T-cell (primary cell): ENCODE measurements at regions not wholly inside any gene's neighbourhood (a gene's known extent, or its start where the extent isn't known, plus 50 kb on each side); places are given as distances from the start of the nearest gene placed in this dataset.

Experiments
- ATAC-seq, 4 experiments: fragments of 200-7000 bp in 3 of 4; fragments of 150-1000 bp in 1 of 4; cut with Tn5 transposase; replicated peaks in 1 of 4; 1 replicate in 3 of 4; 2 replicates in 1 of 4; pipeline ENCODE4 v1.10.0; 2021; ENCODE audit warnings: moderate library complexity in 3 of 4, mild to moderate bottlenecking in 2 of 4, moderate number of reproducible peaks in 1 of 4
- CTCF ChIA-PET, 2 donors: fragments of 300-600 bp; sonication (Branson Sonifier 250); formaldehyde crosslinking; loops; one replicate each; lab custom pipeline; 2022; ENCODE audit warnings: antibody characterized with exemption in 2 of 2; lab: Charles Lee
- POLR2A ChIA-PET, 2 donors: fragments of 300-600 bp; sonication (Branson Sonifier 250); formaldehyde crosslinking; loops; one replicate each; lab custom pipeline; 2022; ENCODE audit warnings: antibody characterized with exemption in 2 of 2; lab: Charles Lee
- DNase-seq, 35 experiments: peaks; one replicate each; pipeline versions ENCODE4 v3.0.0 to v3.0.0-alpha.2; 2013 to 2023
- H3K27ac ChIP-seq: one replicate; pipeline ENCODE4 v1.5.1; 2013; ENCODE audit warnings: low read length
- H3K27me3 ChIP-seq, 2 experiments: replicated peaks in 1 of 2; 1 replicate in 1 of 2; 2 replicates in 1 of 2; pipeline versions ENCODE4 v1.6.1 to v1.7.0; 2013; ENCODE audit warnings: low read length in 1 of 2, mixed read lengths in 1 of 2; ENCODE audit not compliant: control insufficient read depth in 2 of 2, insufficient read depth in 2 of 2; ENCODE audit errors: extremely low read depth in 1 of 2
- H3K36me3 ChIP-seq, 2 donors: 1 replicate in 1 of 2; 2 replicates in 1 of 2; pipeline versions ENCODE4 v1.6.1 to v1.7.0; 2013; ENCODE audit warnings: low read length in 1 of 2; ENCODE audit not compliant: control insufficient read depth in 2 of 2, insufficient read depth in 1 of 2; ENCODE audit errors: extremely low read depth in 1 of 2
- H3K4me1 ChIP-seq, 2 experiments: 1 replicate in 1 of 2; 2 replicates in 1 of 2; pipeline versions ENCODE4 v1.6.1 to v1.7.0; 2013; ENCODE audit warnings: low read length in 2 of 2, mixed read lengths in 1 of 2; ENCODE audit not compliant: insufficient read depth in 2 of 2, control insufficient read depth in 1 of 2; ENCODE audit errors: extremely low read depth in 1 of 2
- H3K4me3 ChIP-seq, 2 donors: 1 replicate in 1 of 2; 2 replicates in 1 of 2; pipeline versions ENCODE4 v1.5.1 to v1.7.0; 2013; ENCODE audit warnings: mild to moderate bottlenecking in 2 of 2, low read length in 1 of 2, moderate library complexity in 1 of 2; ENCODE audit not compliant: control insufficient read depth in 1 of 2; ENCODE audit errors: extremely low read depth in 1 of 2
- H3K9me3 ChIP-seq: 2 replicates; pipeline ENCODE4 v1.7.0; 2013
- H3K27ac Mint-ChIP-seq, 2 donors: one replicate each; pipeline ENCODE4 v1.8.0; 2020 to 2021; ENCODE audit warnings: mild to moderate bottlenecking in 2 of 2, mixed read lengths in 2 of 2
- H3K27me3 Mint-ChIP-seq, 2 donors: one replicate each; pipeline ENCODE4 v1.8.0; 2021 to 2022; ENCODE audit warnings: mixed read lengths in 2 of 2
- H3K36me3 Mint-ChIP-seq: one replicate; pipeline ENCODE4 v1.8.0; 2021; ENCODE audit warnings: mixed read lengths
- H3K4me1 Mint-ChIP-seq, 3 donors: one replicate each; pipeline ENCODE4 v1.8.0; 2020 to 2022; ENCODE audit warnings: mixed read lengths in 3 of 3, mild to moderate bottlenecking in 1 of 3
- H3K4me3 Mint-ChIP-seq, 3 donors: one replicate each; pipeline ENCODE4 v1.8.0; 2020 to 2022; ENCODE audit warnings: mild to moderate bottlenecking in 3 of 3, mixed read lengths in 3 of 3, moderate library complexity in 3 of 3
- H3K9me3 Mint-ChIP-seq, 3 donors: one replicate each; pipeline ENCODE4 v1.8.0; 2020 to 2022; ENCODE audit warnings: mixed read lengths in 3 of 3
- WGBS: methylation state at CpG from one replicate; pipeline ENCODE4 v1.1.5; 2013; ENCODE audit warnings: missing lambda C conversion rate; ENCODE audit not compliant: insufficient coverage; 5-methylcytosine and 5-hydroxymethylcytosine counted together

DNA sequence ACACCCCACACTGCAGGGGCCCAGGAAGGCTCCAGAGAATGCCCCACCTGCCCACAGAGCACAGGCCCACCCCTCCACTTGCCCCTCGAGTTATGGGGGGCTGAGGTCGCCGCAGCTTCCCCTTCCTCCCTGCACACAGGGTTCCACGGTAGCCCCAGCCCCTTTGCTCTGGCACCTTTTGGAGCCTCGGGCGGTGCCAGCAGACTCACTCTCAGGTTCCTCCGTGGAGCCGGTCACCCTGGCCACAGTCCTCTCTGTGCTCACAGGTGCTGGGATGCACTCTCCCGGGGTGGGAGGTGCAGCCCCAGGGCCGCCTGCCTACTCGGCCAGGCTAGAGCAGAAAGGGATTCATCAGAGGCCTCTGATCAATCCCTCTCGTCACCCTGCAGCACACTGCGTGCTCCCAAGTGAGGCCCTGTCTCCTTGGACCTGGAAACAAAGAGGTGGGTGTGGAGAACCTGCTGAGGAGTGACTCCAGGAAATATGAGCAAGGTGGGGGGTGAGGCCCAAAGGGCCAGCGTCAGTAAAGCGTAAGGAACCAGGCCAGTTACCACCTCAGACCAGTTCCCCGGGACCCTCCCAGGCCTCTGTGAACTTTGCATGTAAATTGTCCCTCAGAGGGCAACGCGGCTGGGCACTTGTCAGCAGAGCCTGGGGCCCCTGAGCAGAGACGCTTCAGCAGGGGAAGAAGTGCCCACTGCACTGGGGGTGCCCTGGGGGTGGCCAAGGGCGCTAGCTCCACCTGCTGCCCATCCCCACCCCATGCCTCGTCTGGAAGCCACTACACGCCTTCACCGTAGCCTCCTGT is 167.8 kb downstream of the OLFM1 start:
- Histone ChIP-seq H3K27ac (no peak overlapping the region), H3K36me3 (no peaks in the 10 kb centered on the region), H3K4me1 (no peaks in the 10 kb centered on the region), H3K4me3 (no peak overlapping the region), H3K27me3 (peaks cover 2 to 28% of the 10 kb centered on the region in 2 experiments), H3K9me3 (no peaks in the 10 kb centered on the region)
- Mint-ChIP-seq H3K4me3 (no peak overlapping the region), H3K9me3 (no peaks in the 10 kb centered on the region), H3K27me3 (peaks cover 7 to 11% of the 10 kb centered on the region in 2 donors), H3K4me1 (no peaks in the 10 kb centered on the region), H3K27ac (no peak overlapping the region), H3K36me3 (no peaks in the 10 kb centered on the region)
- ATAC-seq (no peak), DNase-seq (no peak)
- ChIA-PET CTCF (no interaction called here), POLR2A (no interaction called here)
- WGBS: 65% methylated on average over 19 of the region's 23 CpGs

GRCh38 chr9:135255841-135256580 is 168.5 kb downstream of the OLFM1 start:
- no peak for DNase-seq
- Histone ChIP-seq H3K27me3 (peaks cover 2 to 28% of the 10 kb centered on the region in 2 experiments), H3K4me3 (no peak overlapping the region), H3K4me1 (no peaks in the 10 kb centered on the region), H3K9me3 (no peaks in the 10 kb centered on the region), H3K36me3 (no peaks in the 10 kb centered on the region), H3K27ac (no peak overlapping the region)
- H3K4me3 Mint-ChIP-seq: no peak overlapping the region
- H3K27ac Mint-ChIP-seq: no peak overlapping the region
- H3K27me3 Mint-ChIP-seq: peaks cover 7 to 11% of the 10 kb centered on the region in 2 donors
- ChIA-PET CTCF (no interaction called here), POLR2A (no interaction called here)
- H3K4me1 Mint-ChIP-seq: no peaks in the 10 kb centered on the region
- WGBS: 77% methylated on average over 22 of the region's 23 CpGs
- H3K36me3 Mint-ChIP-seq: no peaks in the 10 kb centered on the region
- H3K9me3 Mint-ChIP-seq: no peaks in the 10 kb centered on the region
- ATAC-seq: no peak

- Mint-ChIP-seq H3K4me3 (no peak overlapping the region), H3K36me3 (no peaks in the 10 kb centered on the region), H3K4me1 (no peaks in the 10 kb centered on the region), H3K27ac (no peak overlapping the region), H3K9me3 (no peaks in the 10 kb centered on the region), H3K27me3 (peaks cover 7 to 10% of the 10 kb centered on the region in 2 donors)
- ChIA-PET POLR2A (no interaction called here), CTCF (interaction anchor here in 1 of 2 donors (0.6 kb wide), 1 partner anchor 1804 kb away, joined by 3 read pairs; no protein-coding TSS in a partner anchor)
- H3K4me1 ChIP-seq: no peaks in the 10 kb centered on the region
- no peak overlapping the region for H3K4me3 ChIP-seq
- H3K27ac ChIP-seq: no peak overlapping the region
- no peaks in the 10 kb centered on the region for H3K36me3 ChIP-seq
- no peak for ATAC-seq
- H3K9me3 ChIP-seq: no peaks in the 10 kb centered on the region
- 78% methylated on average over 22 of the region's 26 CpGs for WGBS
- DNase-seq: no peak
- H3K27me3 ChIP-seq: peaks cover 2 to 28% of the 10 kb centered on the region in 2 experiments
Observed at GRCh38 chr9:135256581-135257354, 169.3 kb downstream of the OLFM1 start.

DNA sequence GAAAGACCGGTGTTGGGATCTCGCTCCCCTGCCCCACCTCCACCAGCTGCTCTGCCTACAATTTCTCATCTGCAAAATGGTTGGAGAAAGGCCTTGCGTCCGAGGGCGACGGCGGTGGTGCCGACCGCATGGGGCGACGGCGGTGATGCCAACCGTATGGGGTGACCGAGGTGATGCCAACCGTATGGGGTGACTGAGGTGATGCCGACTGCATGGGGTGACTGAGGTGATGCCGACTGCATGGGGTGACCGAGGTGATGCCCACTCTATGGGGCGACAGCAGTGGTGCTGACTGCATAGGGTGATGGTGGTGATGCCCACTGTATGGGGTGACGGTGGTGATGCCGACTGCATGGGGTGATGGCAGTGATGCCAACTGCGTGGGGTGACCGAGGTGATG is 171.0 kb downstream of the OLFM1 start:
- POLR2A ChIA-PET: no interaction called here
- Mint-ChIP-seq H3K27me3 (peaks cover 4% of the 10 kb centered on the region in 2 donors), H3K9me3 (no peaks in the 10 kb centered on the region), H3K4me3 (no peak overlapping the region), H3K27ac (no peak overlapping the region), H3K36me3 (no peaks in the 10 kb centered on the region), H3K4me1 (no peaks in the 10 kb centered on the region)
- no peak overlapping the region for H3K27ac ChIP-seq
- no peaks in the 10 kb centered on the region for H3K4me1 ChIP-seq
- ATAC-seq (no peak), DNase-seq (no peak)
- peaks cover 0 to 30% of the 10 kb centered on the region in 2 experiments for H3K27me3 ChIP-seq
- H3K9me3 ChIP-seq: no peaks in the 10 kb centered on the region
- H3K36me3 ChIP-seq: no peaks in the 10 kb centered on the region
- CTCF ChIA-PET: no interaction called here
- WGBS: 91% methylated on average over 19 of the region's 23 CpGs
- no peak overlapping the region for H3K4me3 ChIP-seq

- CTCF ChIA-PET: no interaction called here
- H3K27ac ChIP-seq: no peak overlapping the region
Observed at GRCh38 chr9:135259273-135259672, 171.8 kb downstream of the OLFM1 start.

More at GRCh38 chr9:135259273-135259672, 171.8 kb downstream of the OLFM1 start:
- POLR2A ChIA-PET: no interaction called here
- no peaks in the 10 kb centered on the region for H3K9me3 ChIP-seq
- H3K27ac Mint-ChIP-seq: no peak overlapping the region
- ATAC-seq (no peak), DNase-seq (no peak)
- no peak overlapping the region for H3K4me3 Mint-ChIP-seq
- no peaks in the 10 kb centered on the region for H3K4me1 ChIP-seq
- no peaks in the 10 kb centered on the region for H3K36me3 Mint-ChIP-seq
- H3K27me3 Mint-ChIP-seq: peaks cover 4% of the 10 kb centered on the region in 2 donors
- no peaks in the 10 kb centered on the region for H3K4me1 Mint-ChIP-seq
- WGBS: 88% methylated on average over 11 of the region's 19 CpGs
- no peak overlapping the region for H3K4me3 ChIP-seq
- H3K9me3 Mint-ChIP-seq: no peaks in the 10 kb centered on the region
- H3K36me3 ChIP-seq: no peaks in the 10 kb centered on the region
- peaks cover 0 to 34% of the 10 kb centered on the region in 2 experiments for H3K27me3 ChIP-seq
